Activated CD8-positive, alpha-beta T cell treated with anti-CD3 and anti-CD28 coated beads, Interleukin-2, amount 10 ng/mL, durations not matched to agents 7 days and 5 days (primary cell): ENCODE measurements at regions not wholly inside any gene's neighbourhood (a gene's known extent, or its start where the extent isn't known, plus 50 kb on each side); places are given as distances from the start of the nearest gene placed in this dataset.
"Not testable (repeated sequence)": the region's sequence is repeated elsewhere in the genome, so short reads cannot be mapped to it uniquely, and the experiment has no call there.

Source experiments
- ATAC-seq: fragments of 150-1000 bp; cut with Tn5 transposase; one replicate; pipeline ENCODE4 v1.10.0; 2021; ENCODE audit warnings: moderate library complexity
- CTCF ChIA-PET: fragments of 350-600 bp; sonication (Branson Sonifier 250); formaldehyde crosslinking; loops from one replicate; lab custom pipeline; 2021; ENCODE audit warnings: antibody characterized with exemption; lab: Charles Lee
- POLR2A ChIA-PET: fragments of 350-600 bp; sonication (Branson Sonifier 250); formaldehyde crosslinking; loops from one replicate; lab custom pipeline; 2021; ENCODE audit warnings: antibody characterized with exemption; lab: Charles Lee
- DNase-seq: peaks from one replicate; pipeline ENCODE4 v3.0.0-alpha.2; 2020
- H3K27ac Mint-ChIP-seq: one replicate; pipeline ENCODE4 v1.8.0; 2021; ENCODE audit warnings: mild to moderate bottlenecking, mixed read lengths
- H3K27me3 Mint-ChIP-seq: one replicate; pipeline ENCODE4 v1.8.0; 2021; ENCODE audit warnings: low read depth, mixed read lengths
- H3K36me3 Mint-ChIP-seq: one replicate; pipeline ENCODE4 v1.8.0; 2021; ENCODE audit warnings: low read depth, mixed read lengths
- H3K4me1 Mint-ChIP-seq: one replicate; pipeline ENCODE4 v1.8.0; 2021; ENCODE audit warnings: low read depth, mixed read lengths
- H3K4me3 Mint-ChIP-seq: one replicate; pipeline ENCODE4 v1.8.0; 2021; ENCODE audit warnings: mild to moderate bottlenecking, mixed read lengths
- H3K9me3 Mint-ChIP-seq: one replicate; pipeline ENCODE4 v1.8.0; 2022; ENCODE audit warnings: mixed read lengths; ENCODE audit not compliant: insufficient read depth

DNA sequence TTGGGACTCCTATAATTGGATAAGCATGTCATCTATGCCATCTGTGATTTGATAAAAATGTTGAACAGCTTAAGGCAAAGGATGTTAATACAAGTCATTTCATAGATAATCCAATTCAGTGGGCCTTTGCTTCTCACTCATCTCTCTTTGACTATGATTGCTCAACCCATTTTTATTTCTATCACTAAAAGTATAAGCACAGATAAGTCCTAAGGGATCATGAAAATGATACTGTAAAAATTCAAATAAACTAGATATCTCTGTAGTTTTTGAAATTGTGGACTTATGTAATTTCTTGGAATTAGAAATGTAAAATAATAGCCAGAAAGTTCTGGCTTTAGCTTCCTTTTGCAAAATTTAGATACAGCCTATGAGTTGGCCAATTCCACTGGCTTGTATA is 440.3 kb downstream of the POM121L12 start:
- ATAC-seq = no peak
- Mint-ChIP-seq H3K36me3 (no peaks in the 10 kb centered on the region), H3K4me1 (no peaks in the 10 kb centered on the region), H3K4me3 (no peak overlapping the region), H3K9me3 (peaks cover 9% of the 10 kb centered on the region), H3K27me3 (no peaks in the 10 kb centered on the region), H3K27ac (no peak overlapping the region)
- ChIA-PET CTCF (no interaction called here), POLR2A (no interaction called here)
- no peak for DNase-seq

GRCh38 chr7:53476566-53476965 is 441.1 kb downstream of the POM121L12 start:
- Mint-ChIP-seq H3K4me3 (no peak overlapping the region), H3K36me3 (no peaks in the 10 kb centered on the region), H3K4me1 (no peaks in the 10 kb centered on the region), H3K27ac (no peak overlapping the region), H3K9me3 (peaks cover 7% of the 10 kb centered on the region), H3K27me3 (no peaks in the 10 kb centered on the region)
- no peak for DNase-seq
- no peak for ATAC-seq
- POLR2A ChIA-PET = no interaction called here
- CTCF ChIA-PET = no interaction called here

DNA sequence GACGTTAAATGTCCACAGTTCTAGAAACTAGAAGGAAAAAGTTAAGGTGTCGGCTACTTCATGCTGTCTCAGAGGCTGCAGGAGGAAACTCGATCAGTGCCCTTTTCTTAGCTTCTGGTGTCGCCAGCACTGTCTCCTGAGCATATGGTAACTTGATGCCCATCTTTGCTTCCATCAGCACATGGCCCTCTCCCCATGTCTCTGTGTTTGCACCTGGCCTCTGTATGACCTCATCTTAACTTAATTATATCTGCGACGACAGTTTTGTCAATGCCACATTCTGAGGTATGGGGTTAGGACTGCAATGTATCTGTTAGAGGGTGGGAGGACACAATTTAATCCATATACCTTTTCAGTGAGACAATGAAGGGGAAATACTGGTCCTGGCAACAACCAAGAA is 449.9 kb downstream of the POM121L12 start:
- DNase-seq = no peak
- ChIA-PET CTCF (no interaction called here), POLR2A (no interaction called here)
- H3K4me3 Mint-ChIP-seq = no peak overlapping the region
- H3K27me3 Mint-ChIP-seq = no peaks in the 10 kb centered on the region
- H3K4me1 Mint-ChIP-seq = no peaks in the 10 kb centered on the region
- H3K36me3 Mint-ChIP-seq = no peaks in the 10 kb centered on the region
- H3K9me3 Mint-ChIP-seq = peaks cover 37% of the 10 kb centered on the region
- no peak for ATAC-seq
- H3K27ac Mint-ChIP-seq = no peak overlapping the region

DNA sequence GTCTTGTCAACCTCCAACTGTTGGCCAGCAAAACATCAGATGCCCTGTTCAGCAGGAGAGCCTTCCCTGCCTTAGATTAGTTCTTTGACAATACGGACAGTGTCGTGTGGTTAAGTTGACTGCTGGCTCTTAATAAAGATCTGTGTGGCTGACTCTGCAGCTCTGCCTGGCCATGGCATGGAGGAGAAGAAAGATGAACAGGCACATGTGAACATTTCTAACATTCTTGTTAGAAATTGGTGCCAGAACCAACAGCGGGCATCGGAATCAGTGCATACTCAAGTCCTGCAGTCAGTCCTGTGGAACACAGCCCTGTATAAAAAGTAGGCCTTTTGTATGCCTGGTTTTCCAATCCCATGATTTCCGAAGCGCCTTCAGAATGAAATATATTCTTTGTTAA is 455.6 kb downstream of the POM121L12 start:
- ChIA-PET CTCF (no interaction called here), POLR2A (no interaction called here)
- DNase-seq = no peak
- H3K4me1 Mint-ChIP-seq = no peaks in the 10 kb centered on the region
- H3K27me3 Mint-ChIP-seq = no peaks in the 10 kb centered on the region
- no peak for ATAC-seq
- H3K36me3 Mint-ChIP-seq = no peaks in the 10 kb centered on the region
- peaks cover 35% of the 10 kb centered on the region for H3K9me3 Mint-ChIP-seq
- no peak overlapping the region for H3K4me3 Mint-ChIP-seq
- H3K27ac Mint-ChIP-seq = no peak overlapping the region

GRCh38 chr7:53495181-53495580 is 459.7 kb downstream of the POM121L12 start:
- POLR2A ChIA-PET, ATAC-seq: not testable (repeated sequence)

DNA sequence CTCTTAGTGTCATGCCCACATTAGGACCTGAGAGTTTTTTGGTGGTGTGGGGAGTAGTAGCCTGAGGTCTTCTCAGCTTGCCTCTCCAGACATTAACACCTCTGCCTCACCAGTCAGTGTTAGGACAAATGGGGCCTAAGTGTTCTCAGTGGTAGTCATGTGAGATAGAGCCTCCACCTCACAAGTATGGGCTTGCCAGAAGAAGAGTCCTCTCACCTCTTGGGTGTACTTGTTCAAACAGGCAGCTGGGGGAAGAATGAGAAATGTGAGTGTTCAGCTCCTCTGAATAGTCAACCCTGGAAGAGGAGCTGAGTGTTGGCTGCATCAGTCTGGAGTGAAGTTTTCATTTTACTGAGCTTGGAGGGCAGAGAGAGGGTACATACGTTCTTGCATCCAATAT is 464.6 kb downstream of the POM121L12 start:
- no peak overlapping the region for H3K4me3 Mint-ChIP-seq
- no peak for ATAC-seq
- no peaks in the 10 kb centered on the region for H3K36me3 Mint-ChIP-seq
- no peak for DNase-seq
- H3K4me1 Mint-ChIP-seq = no peaks in the 10 kb centered on the region
- CTCF ChIA-PET = no interaction called here
- H3K9me3 Mint-ChIP-seq = peaks cover 17% of the 10 kb centered on the region
- H3K27ac Mint-ChIP-seq = no peak overlapping the region
- no peaks in the 10 kb centered on the region for H3K27me3 Mint-ChIP-seq
- POLR2A ChIA-PET = no interaction called here

More at GRCh38 chr7:53495181-53495580, 459.7 kb downstream of the POM121L12 start:
- H3K27me3 Mint-ChIP-seq, H3K27ac Mint-ChIP-seq, H3K4me1 Mint-ChIP-seq, H3K4me3 Mint-ChIP-seq, DNase-seq, H3K36me3 Mint-ChIP-seq, CTCF ChIA-PET: not testable (repeated sequence)
- peaks cover 27% of the 10 kb centered on the region for H3K9me3 Mint-ChIP-seq

- no peaks in the 10 kb centered on the region for H3K36me3 Mint-ChIP-seq
- peaks cover 5% of the 10 kb centered on the region for H3K9me3 Mint-ChIP-seq
- no peaks in the 10 kb centered on the region for H3K27me3 Mint-ChIP-seq
- POLR2A ChIA-PET = no interaction called here
- DNase-seq = no peak
- ATAC-seq = no peak
- H3K4me1 Mint-ChIP-seq = no peaks in the 10 kb centered on the region
- CTCF ChIA-PET = no interaction called here
- H3K4me3 Mint-ChIP-seq = no peak overlapping the region
- H3K27ac Mint-ChIP-seq = no peak overlapping the region
Measured at GRCh38 chr7:53504914-53505313, 469.5 kb downstream of the POM121L12 start.

DNA sequence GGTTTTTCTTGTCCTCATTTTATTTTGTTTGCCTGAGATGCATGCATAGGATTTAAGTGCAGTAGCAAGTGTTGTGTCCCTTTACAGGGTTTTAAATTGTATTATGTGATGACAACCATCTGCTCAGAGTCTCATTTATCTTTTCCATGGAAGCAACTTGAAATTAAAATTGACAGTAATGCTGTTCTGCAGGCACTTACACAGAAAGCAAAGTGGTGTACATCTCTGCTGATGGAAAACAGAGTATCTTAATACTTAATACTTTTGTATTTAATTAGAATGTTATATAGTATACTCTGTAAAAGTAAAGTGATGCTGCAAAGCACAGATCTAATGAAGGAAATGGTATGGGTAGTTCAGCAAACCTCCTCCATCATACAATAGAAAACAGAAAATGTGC is 482.9 kb downstream of the POM121L12 start:
- POLR2A ChIA-PET = no interaction called here
- DNase-seq (no peak), ATAC-seq (no peak)
- Mint-ChIP-seq H3K9me3 (peaks cover 27% of the 10 kb centered on the region), H3K4me3 (no peak overlapping the region), H3K36me3 (no peaks in the 10 kb centered on the region), H3K27ac (no peak overlapping the region), H3K27me3 (no peaks in the 10 kb centered on the region), H3K4me1 (no peaks in the 10 kb centered on the region)
- CTCF ChIA-PET = no interaction called here

DNA sequence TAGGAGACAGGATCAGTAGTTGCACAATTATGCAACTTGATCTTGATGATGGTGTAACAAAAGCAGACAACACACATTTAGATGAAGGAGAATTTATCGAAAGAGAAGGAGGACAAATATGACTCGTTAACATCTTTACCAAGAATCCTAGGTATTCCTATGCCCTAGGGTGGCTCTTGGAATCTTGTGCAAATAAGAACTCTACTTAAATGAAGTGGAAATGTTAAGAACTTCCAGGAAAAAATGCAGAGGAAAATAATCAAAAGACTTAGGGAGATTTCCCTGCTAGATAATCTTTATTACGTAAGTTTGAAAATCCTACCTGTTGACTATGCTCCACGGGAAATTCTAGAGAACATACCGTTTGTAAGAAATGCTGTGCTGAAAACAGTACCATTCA is 485.4 kb downstream of the POM121L12 start:
- H3K4me3 Mint-ChIP-seq = no peak overlapping the region
- peaks cover 23% of the 10 kb centered on the region for H3K9me3 Mint-ChIP-seq
- DNase-seq = no peak
- no peaks in the 10 kb centered on the region for H3K27me3 Mint-ChIP-seq
- H3K4me1 Mint-ChIP-seq = no peaks in the 10 kb centered on the region
- CTCF ChIA-PET = no interaction called here
- H3K27ac Mint-ChIP-seq = no peak overlapping the region
- ATAC-seq = no peak
- POLR2A ChIA-PET = no interaction called here
- no peaks in the 10 kb centered on the region for H3K36me3 Mint-ChIP-seq

GRCh38 chr7:53521638-53522184 is 486.3 kb downstream of the POM121L12 start:
- H3K4me1 Mint-ChIP-seq = no peaks in the 10 kb centered on the region
- DNase-seq = no peak
- CTCF ChIA-PET = no interaction called here
- no peaks in the 10 kb centered on the region for H3K36me3 Mint-ChIP-seq
- H3K9me3 Mint-ChIP-seq = peaks cover 18% of the 10 kb centered on the region
- no peak for ATAC-seq
- H3K27ac Mint-ChIP-seq = no peak overlapping the region
- POLR2A ChIA-PET = no interaction called here
- H3K27me3 Mint-ChIP-seq = no peaks in the 10 kb centered on the region
- no peak overlapping the region for H3K4me3 Mint-ChIP-seq

DNA sequence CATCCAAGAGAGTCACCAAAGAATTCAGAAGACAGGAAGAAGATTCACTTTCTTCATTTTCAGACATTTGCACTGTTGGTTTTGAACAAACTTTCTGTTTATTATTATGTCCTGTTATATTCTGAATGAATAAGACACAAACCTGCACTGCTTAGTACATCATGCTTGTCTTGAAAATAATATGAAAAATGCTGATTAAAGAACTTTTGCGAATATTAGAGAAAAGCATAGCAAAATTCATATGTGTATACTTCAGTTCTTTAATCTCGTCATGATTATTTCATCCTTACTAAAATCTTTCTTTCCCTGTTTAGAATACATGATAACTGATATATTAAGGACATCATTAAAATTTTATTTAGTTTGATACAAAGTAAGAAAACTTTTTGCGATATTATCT is 504.1 kb downstream of the POM121L12 start:
- no peaks in the 10 kb centered on the region for H3K4me1 Mint-ChIP-seq
- POLR2A ChIA-PET = no interaction called here
- no peak overlapping the region for H3K27ac Mint-ChIP-seq
- DNase-seq (no peak), ATAC-seq (no peak)
- CTCF ChIA-PET = no interaction called here
- peaks cover 34% of the 10 kb centered on the region for H3K9me3 Mint-ChIP-seq
- no peaks in the 10 kb centered on the region for H3K36me3 Mint-ChIP-seq
- H3K4me3 Mint-ChIP-seq = no peak overlapping the region
- no peaks in the 10 kb centered on the region for H3K27me3 Mint-ChIP-seq

DNA sequence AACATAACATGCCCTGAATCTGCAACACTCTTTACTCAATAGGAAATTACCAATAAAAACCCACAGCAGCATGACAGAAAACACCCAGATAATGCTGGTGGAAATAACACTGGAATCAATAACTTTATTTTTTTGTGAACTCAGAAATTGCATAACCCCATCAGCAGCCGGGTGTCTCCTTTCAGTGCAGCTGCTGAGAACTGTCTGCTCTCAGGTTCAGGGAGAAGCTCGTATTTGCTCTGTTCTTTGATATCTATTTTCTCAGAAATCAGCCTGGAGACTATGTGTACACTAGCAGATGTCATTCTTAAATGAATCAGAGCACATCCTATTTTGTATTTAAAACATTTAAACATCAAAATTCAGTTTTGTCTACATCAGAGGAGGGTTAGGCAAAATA is 506.0 kb downstream of the POM121L12 start:
- POLR2A ChIA-PET = no interaction called here
- H3K27ac Mint-ChIP-seq = no peak overlapping the region
- no peaks in the 10 kb centered on the region for H3K36me3 Mint-ChIP-seq
- H3K27me3 Mint-ChIP-seq = no peaks in the 10 kb centered on the region
- no peak for DNase-seq
- CTCF ChIA-PET = no interaction called here
- H3K4me1 Mint-ChIP-seq = no peaks in the 10 kb centered on the region
- peaks cover 32% of the 10 kb centered on the region for H3K9me3 Mint-ChIP-seq
- no peak overlapping the region for H3K4me3 Mint-ChIP-seq
- no peak for ATAC-seq

GRCh38 chr7:53542157-53542556 is 506.7 kb downstream of the POM121L12 start:
- ChIA-PET POLR2A (no interaction called here), CTCF (no interaction called here)
- ATAC-seq (no peak), DNase-seq (no peak)
- no peak overlapping the region for H3K4me3 Mint-ChIP-seq
- H3K27me3 Mint-ChIP-seq = no peaks in the 10 kb centered on the region
- H3K27ac Mint-ChIP-seq = no peak overlapping the region
- H3K4me1 Mint-ChIP-seq = no peaks in the 10 kb centered on the region
- no peaks in the 10 kb centered on the region for H3K36me3 Mint-ChIP-seq
- peaks cover 32% of the 10 kb centered on the region for H3K9me3 Mint-ChIP-seq
